ENCODE measurements at regions not wholly inside any gene's neighbourhood (a gene's known extent, or its start where the extent isn't known, plus 50 kb on each side); places are given as distances from the start of the nearest gene placed in this dataset.

GRCh38 chr3:168961271-168961670 lies 702.2 kb downstream of the MECOM start:
- peaks cover 4% of the 10 kb centered on the region for H3K4me1 Mint-ChIP-seq
- no peak for TF ChIP-seq CTCF (IDR thresholded peaks at IDR 0.05; ENCODE audit: unreplicated experiment in 3 of 3)
- no peaks in the 10 kb centered on the region for H3K36me3 Mint-ChIP-seq (ENCODE audit: low read depth)
- H3K27ac Mint-ChIP-seq, result no peak overlapping the region
- no peaks in the 10 kb centered on the region for H3K9me3 Mint-ChIP-seq
- no peak overlapping the region for H3K4me3 Mint-ChIP-seq
- H3K27me3 Mint-ChIP-seq (ENCODE audit: low read depth), result peaks cover 4% of the 10 kb centered on the region

GRCh38 chr3:168959731-168960130 lies 703.8 kb downstream of the MECOM start:
- Mint-ChIP-seq H3K4me1 (peaks cover 17% of the 10 kb centered on the region), H3K36me3 (ENCODE audit: low read depth) (no peaks in the 10 kb centered on the region), H3K4me3 (no peak overlapping the region), H3K27ac (no peak overlapping the region), H3K9me3 (no peaks in the 10 kb centered on the region), H3K27me3 (ENCODE audit: low read depth) (peaks cover 4% of the 10 kb centered on the region)
- TF ChIP-seq CTCF (IDR thresholded peaks at IDR 0.05; ENCODE audit: unreplicated experiment in 3 of 3), result no peak

- H3K4me3 Mint-ChIP-seq, result no peak overlapping the region
- no peaks in the 10 kb centered on the region for H3K36me3 Mint-ChIP-seq (ENCODE audit: low read depth)
- H3K9me3 Mint-ChIP-seq, result no peaks in the 10 kb centered on the region
- peaks cover 17% of the 10 kb centered on the region for H3K4me1 Mint-ChIP-seq
- no peak for TF ChIP-seq CTCF (IDR thresholded peaks at IDR 0.05; ENCODE audit: unreplicated experiment in 3 of 3)
- H3K27ac Mint-ChIP-seq, result no peak overlapping the region
- peaks cover 4% of the 10 kb centered on the region for H3K27me3 Mint-ChIP-seq (ENCODE audit: low read depth)
Observed at GRCh38 chr3:168958466-168958865, 705.0 kb downstream of the MECOM start.

- Mint-ChIP-seq H3K27me3 (ENCODE audit: low read depth) (no peaks in the 10 kb centered on the region), H3K36me3 (ENCODE audit: low read depth) (no peaks in the 10 kb centered on the region), H3K27ac (peak overlapping the region in 1 of 3 experiments; percentile 39), H3K9me3 (no peaks in the 10 kb centered on the region), H3K4me1 (peaks cover 17% of the 10 kb centered on the region), H3K4me3 (no peak overlapping the region)
- TF ChIP-seq CTCF (IDR thresholded peaks at IDR 0.05; ENCODE audit: unreplicated experiment in 3 of 3), result no peak
Observed at GRCh38 chr3:168956076-168956475, 707.4 kb downstream of the MECOM start.

- no peaks in the 10 kb centered on the region for H3K27me3 Mint-ChIP-seq (ENCODE audit: low read depth)
- H3K36me3 Mint-ChIP-seq (ENCODE audit: low read depth), result no peaks in the 10 kb centered on the region
- H3K4me3 Mint-ChIP-seq, result no peak overlapping the region
- TF ChIP-seq CTCF (IDR thresholded peaks at IDR 0.05; ENCODE audit: unreplicated experiment in 3 of 3), result peak in 2 of 3 experiments; percentile 36 to 45
- H3K9me3 Mint-ChIP-seq, result no peaks in the 10 kb centered on the region
- peak overlapping the region in 1 of 3 experiments; percentile 68 for H3K27ac Mint-ChIP-seq
- peaks cover 17% of the 10 kb centered on the region for H3K4me1 Mint-ChIP-seq
Observed at GRCh38 chr3:168952551-168952950, 711.0 kb downstream of the MECOM start.

GRCh38 chr3:168951884-168952283 lies 711.6 kb downstream of the MECOM start:
- Mint-ChIP-seq H3K27ac (peak overlapping the region in 1 of 3 experiments; percentile 68), H3K27me3 (ENCODE audit: low read depth) (no peaks in the 10 kb centered on the region), H3K4me1 (peaks cover 17% of the 10 kb centered on the region), H3K36me3 (ENCODE audit: low read depth) (no peaks in the 10 kb centered on the region), H3K4me3 (no peak overlapping the region), H3K9me3 (no peaks in the 10 kb centered on the region)
- TF ChIP-seq CTCF (IDR thresholded peaks at IDR 0.05; ENCODE audit: unreplicated experiment in 3 of 3), result no peak

Data from nephron (organoid).